Panc1 (cell line): ENCODE measurements at regions not wholly inside any gene's neighbourhood (a gene's known extent, or its start where the extent isn't known, plus 50 kb on each side); places are given as distances from the start of the nearest gene placed in this dataset.

Experiments used
- ATAC-seq: fragments of 200-7000 bp; cut with Tn5 transposase; 2 replicates; pipeline ENCODE4 v1.9.1; 2020; ENCODE audit warnings: mild to moderate bottlenecking, moderate library complexity
- BruUV-seq: library from RNA; stranded (reverse); fragments of 400-500 nt; replicated peaks from 2 replicates; lab custom pipeline; 2021; lab: Mats Ljungman, UMichigan
- CTCF ChIA-PET: fragments of 300-600 bp; sonication (Branson Sonifier 250); formaldehyde crosslinking; loops from one replicate; lab custom pipeline; 2022; ENCODE audit warnings: antibody characterized with exemption; lab: Charles Lee
- POLR2A ChIA-PET: fragments of 300-600 bp; sonication (Branson Sonifier 250); formaldehyde crosslinking; loops from one replicate; lab custom pipeline; 2022; ENCODE audit warnings: antibody characterized with exemption; lab: Charles Lee
- DNase-seq: peaks from one replicate; pipeline ENCODE4 v3.0.0-alpha.2; 2010; ENCODE audit warnings: low read depth, low spot score
- H3K27ac ChIP-seq: 2 replicates; pipeline ENCODE4 v1.5.1; 2011; ENCODE audit warnings: mild to moderate bottlenecking, low read length, inconsistent platforms
- H3K27me3 ChIP-seq: fragments of 200-500 bp; sonication (Bioruptor generic); 2 replicates; pipeline ENCODE4 v1.6.0; 2014; ENCODE audit warnings: low read length, inconsistent platforms; ENCODE audit not compliant: control insufficient read depth, insufficient read depth
- H3K36me3 ChIP-seq: fragments of 200-500 bp; sonication (Bioruptor generic); 2 replicates; pipeline ENCODE4 v1.5.1; 2014; ENCODE audit warnings: inconsistent platforms, mild to moderate bottlenecking, low read length, moderate library complexity; ENCODE audit not compliant: control insufficient read depth, insufficient read depth
- H3K4me1 ChIP-seq: 2 replicates; pipeline ENCODE4 v1.5.1; 2011; ENCODE audit warnings: inconsistent platforms, mild to moderate bottlenecking, low read length, moderate library complexity; ENCODE audit not compliant: control insufficient read depth, insufficient read depth
- H3K4me3 ChIP-seq, 2 experiments: 2 replicates each; pipeline ENCODE4 v1.5.1; 2011 to 2012; ENCODE audit warnings: low read depth in 2 of 2, low read length in 2 of 2, mild to moderate bottlenecking in 2 of 2, inconsistent platforms in 1 of 2, moderate library complexity in 1 of 2
- H3K9me3 ChIP-seq: fragments of 200-500 bp; sonication (Bioruptor generic); 2 replicates; pipeline ENCODE4 v1.5.1; 2014; ENCODE audit warnings: low read depth, mild to moderate bottlenecking, inconsistent platforms, low read length, moderate library complexity; ENCODE audit not compliant: control insufficient read depth, insufficient read depth
- POLR2AphosphoS5 ChIP-seq: IDR thresholded peaks from 2 replicates; pipeline ENCODE4 v1.6.1; 2012; ENCODE audit warnings: mild to moderate bottlenecking, low read depth, low read length, moderate library complexity
- REST ChIP-seq, 2 experiments: IDR thresholded peaks; 2 replicates each; pipeline ENCODE4 v1.6.1; 2011 to 2012; ENCODE audit warnings: low read depth in 2 of 2, control low read depth in 1 of 2, low read length in 1 of 2, mild to moderate bottlenecking in 1 of 2, moderate library complexity in 1 of 2; ENCODE audit not compliant: insufficient read depth in 1 of 2
- SIN3A ChIP-seq: IDR thresholded peaks from 2 replicates; pipeline ENCODE4 v1.6.1; 2012; ENCODE audit warnings: low read depth, mild to moderate bottlenecking, low read length, moderate library complexity, borderline replicate concordance; ENCODE audit not compliant: insufficient read depth
- TCF7L2 ChIP-seq: IDR thresholded peaks from 2 replicates; pipeline ENCODE4 v1.6.1; 2011; ENCODE audit warnings: mild to moderate bottlenecking, low read depth, low read length, inconsistent platforms
- in situ Hi-C: cut with HindIII; loops from 2 replicates; pipeline ENCODE4 v1.10.0; 2016; ENCODE audit warnings: low sequenced_read_pairs, low pct_unique_long_range_greater_than_20kb
- intact Hi-C: fragments of 100-400 bp; cut with micrococcal nuclease; formaldehyde crosslinking; loops from one replicate; pipeline ENCODE4 v1.10.0; 2022; ENCODE audit not compliant: unreplicated experiment
- TF ChIP-seq, protein P1 (sequence below): fragments of 450-650 bp; IDR thresholded peaks from 2 replicates; pipeline ENCODE4 v1.5.1; 2017; ENCODE audit warnings: mild to moderate bottlenecking

GRCh38 chr1:214895011-214895600 lies 187.4 kb upstream of the KCNK2 start:
- TF ChIP-seq TCF7L2 = no peak
- TF ChIP-seq SIN3A = no peak
- TF ChIP-seq, protein P1, sequence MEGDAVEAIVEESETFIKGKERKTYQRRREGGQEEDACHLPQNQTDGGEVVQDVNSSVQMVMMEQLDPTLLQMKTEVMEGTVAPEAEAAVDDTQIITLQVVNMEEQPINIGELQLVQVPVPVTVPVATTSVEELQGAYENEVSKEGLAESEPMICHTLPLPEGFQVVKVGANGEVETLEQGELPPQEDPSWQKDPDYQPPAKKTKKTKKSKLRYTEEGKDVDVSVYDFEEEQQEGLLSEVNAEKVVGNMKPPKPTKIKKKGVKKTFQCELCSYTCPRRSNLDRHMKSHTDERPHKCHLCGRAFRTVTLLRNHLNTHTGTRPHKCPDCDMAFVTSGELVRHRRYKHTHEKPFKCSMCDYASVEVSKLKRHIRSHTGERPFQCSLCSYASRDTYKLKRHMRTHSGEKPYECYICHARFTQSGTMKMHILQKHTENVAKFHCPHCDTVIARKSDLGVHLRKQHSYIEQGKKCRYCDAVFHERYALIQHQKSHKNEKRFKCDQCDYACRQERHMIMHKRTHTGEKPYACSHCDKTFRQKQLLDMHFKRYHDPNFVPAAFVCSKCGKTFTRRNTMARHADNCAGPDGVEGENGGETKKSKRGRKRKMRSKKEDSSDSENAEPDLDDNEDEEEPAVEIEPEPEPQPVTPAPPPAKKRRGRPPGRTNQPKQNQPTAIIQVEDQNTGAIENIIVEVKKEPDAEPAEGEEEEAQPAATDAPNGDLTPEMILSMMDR = no peak
- TF ChIP-seq POLR2AphosphoS5 = no peak
- TF ChIP-seq REST (IDR thresholded peaks at IDR 0.05; ENCODE audit: insufficient read depth in 1 of 2, low read depth in 2 of 2, low read length in 1 of 2) = no peak
- DNase-seq = no peak
- CTCF ChIA-PET = no interaction called here
- no TSS peak for BruUV-seq
- no peak for ATAC-seq
- intact Hi-C loops (no loop called here), in situ Hi-C loops (no loop called here)
- H3K9me3 ChIP-seq = no peaks in the 10 kb centered on the region
- H3K4me1 ChIP-seq = no peaks in the 10 kb centered on the region
- H3K27ac ChIP-seq = no peak overlapping the region
- no peak overlapping the region for H3K4me3 ChIP-seq
- no peaks in the 10 kb centered on the region for H3K36me3 ChIP-seq
- POLR2A ChIA-PET = no interaction called here
- no peaks in the 10 kb centered on the region for H3K27me3 ChIP-seq

GRCh38 chr1:214896921-214897320 lies 185.6 kb upstream of the KCNK2 start:
- CTCF ChIA-PET = no interaction called here
- ATAC-seq (no peak), DNase-seq (no peak)
- in situ Hi-C loops (no loop called here), intact Hi-C loops (no loop called here)
- H3K27me3 ChIP-seq = no peaks in the 10 kb centered on the region
- H3K4me1 ChIP-seq = no peaks in the 10 kb centered on the region
- H3K9me3 ChIP-seq = no peaks in the 10 kb centered on the region
- TF ChIP-seq, protein P1 = no peak
- TF ChIP-seq POLR2AphosphoS5 (no peak), SIN3A (no peak), TCF7L2 (no peak), REST (IDR thresholded peaks at IDR 0.05; ENCODE audit: insufficient read depth in 1 of 2, low read depth in 2 of 2, low read length in 1 of 2) (no peak)
- H3K4me3 ChIP-seq = no peak overlapping the region
- H3K27ac ChIP-seq = no peak overlapping the region
- POLR2A ChIA-PET = no interaction called here
- H3K36me3 ChIP-seq = no peaks in the 10 kb centered on the region
- no TSS peak for BruUV-seq
